Chondrocyte (in vitro differentiated cells): ENCODE measurements at regions not wholly inside any gene's neighbourhood (a gene's known extent, or its start where the extent isn't known, plus 50 kb on each side); places are given as distances from the start of the nearest gene placed in this dataset.

Experiments used
- DNase-seq: peaks from one replicate; pipeline ENCODE4 v3.0.0; 2021; ENCODE audit warnings: mixed read lengths, low spot score
- H3K27ac Mint-ChIP-seq: one replicate; pipeline ENCODE4 v1.8.0; 2021; ENCODE audit warnings: mild to moderate bottlenecking, moderate library complexity, mixed read lengths; ENCODE audit not compliant: unreplicated experiment
- H3K27me3 Mint-ChIP-seq: 2 replicates; pipeline ENCODE4 v1.8.0; 2021; ENCODE audit warnings: low read depth, mixed read lengths
- H3K36me3 Mint-ChIP-seq: 2 replicates; pipeline ENCODE4 v1.8.0; 2021; ENCODE audit warnings: low read depth, mixed read lengths
- H3K4me1 Mint-ChIP-seq: 2 replicates; pipeline ENCODE4 v1.8.0; 2021; ENCODE audit warnings: low read depth, mild to moderate bottlenecking, mixed read lengths
- H3K4me3 Mint-ChIP-seq: one replicate; pipeline ENCODE4 v1.8.0; 2021; ENCODE audit warnings: mild to moderate bottlenecking, moderate library complexity, mixed read lengths; ENCODE audit not compliant: unreplicated experiment
- H3K9me3 Mint-ChIP-seq: 2 replicates; pipeline ENCODE4 v1.8.0; 2021; ENCODE audit warnings: low read depth, mixed read lengths
- CTCF ChIP-seq: fragments of 200-600 bp; sonication (generic); IDR thresholded peaks from 2 replicates; pipeline ENCODE4 v1.5.0; 2021; ENCODE audit warnings: antibody characterized with exemption, mild to moderate bottlenecking, moderate library complexity

- Mint-ChIP-seq H3K9me3 (no peaks in the 10 kb centered on the region), H3K27me3 (peaks cover 14% of the 10 kb centered on the region), H3K4me3 (no peak overlapping the region), H3K27ac (no peak overlapping the region), H3K4me1 (no peaks in the 10 kb centered on the region), H3K36me3 (no peaks in the 10 kb centered on the region)
- no peak for TF ChIP-seq CTCF
- DNase-seq, result no peak
Observed at GRCh38 chr10:85149766-85150165, 821.4 kb downstream of the CCSER2 start.

GRCh38 chr10:85151506-85151905 lies 823.1 kb downstream of the CCSER2 start:
- Mint-ChIP-seq H3K9me3 (no peaks in the 10 kb centered on the region), H3K27me3 (peaks cover 14% of the 10 kb centered on the region), H3K4me1 (no peaks in the 10 kb centered on the region), H3K36me3 (no peaks in the 10 kb centered on the region), H3K27ac (no peak overlapping the region), H3K4me3 (no peak overlapping the region)
- DNase-seq, result no peak
- no peak for TF ChIP-seq CTCF

- no peaks in the 10 kb centered on the region for H3K4me1 Mint-ChIP-seq
- TF ChIP-seq CTCF, result no peak
- DNase-seq, result no peak
- no peak overlapping the region for H3K27ac Mint-ChIP-seq
- H3K36me3 Mint-ChIP-seq, result no peaks in the 10 kb centered on the region
- H3K9me3 Mint-ChIP-seq, result no peaks in the 10 kb centered on the region
- no peak overlapping the region for H3K4me3 Mint-ChIP-seq
- H3K27me3 Mint-ChIP-seq, result peaks cover 14% of the 10 kb centered on the region
Observed at GRCh38 chr10:85152496-85152895, 824.1 kb downstream of the CCSER2 start.

- TF ChIP-seq CTCF, result no peak
- Mint-ChIP-seq H3K9me3 (no peaks in the 10 kb centered on the region), H3K27ac (no peak overlapping the region), H3K4me3 (no peak overlapping the region), H3K36me3 (no peaks in the 10 kb centered on the region), H3K4me1 (no peaks in the 10 kb centered on the region), H3K27me3 (peaks cover 14% of the 10 kb centered on the region)
- DNase-seq, result no peak
Observed at GRCh38 chr10:85152911-85153310, 824.5 kb downstream of the CCSER2 start.

GRCh38 chr10:85157206-85157605 lies 828.8 kb downstream of the CCSER2 start:
- Mint-ChIP-seq H3K27me3 (no peaks in the 10 kb centered on the region), H3K36me3 (no peaks in the 10 kb centered on the region), H3K27ac (no peak overlapping the region), H3K4me1 (no peaks in the 10 kb centered on the region), H3K4me3 (no peak overlapping the region), H3K9me3 (no peaks in the 10 kb centered on the region)
- TF ChIP-seq CTCF, result no peak
- DNase-seq, result no peak
